GM13977 (cell line): ENCODE measurements at regions not wholly inside any gene's neighbourhood (a gene's known extent, or its start where the extent isn't known, plus 50 kb on each side); places are given as distances from the start of the nearest gene placed in this dataset.
"Not testable (repeated sequence)": the region's sequence is repeated elsewhere in the genome, so short reads cannot be mapped to it uniquely, and the experiment has no call there.

Experiments
- DNase-seq: peaks from one replicate; pipeline ENCODE4 v3.0.0; 2012; ENCODE audit warnings: low spot score
- CTCF ChIP-seq: IDR thresholded peaks from 2 replicates; pipeline ENCODE4 v1.5.1; 2012; ENCODE audit warnings: mild to moderate bottlenecking, control low read depth; ENCODE audit not compliant: insufficient read depth; ENCODE audit errors: extremely low read depth, missing control alignments
- in situ Hi-C: fragments of 300-500 bp; cut with MboI; formaldehyde crosslinking; loops from one replicate; pipeline ENCODE4 v1.12.0; 2022; ENCODE audit warnings: low sequenced_read_pairs, low pct_unique_long_range_greater_than_20kb, mixed read lengths, inconsistent platforms; ENCODE audit not compliant: unreplicated experiment

GRCh38 chr2:176944998-176945397, 267.6 kb upstream of the HNRNPA3 start:
- DNase-seq, result no peak
- in situ Hi-C loops, result no loop called here

GRCh38 chr2:176947754-176948153, 264.8 kb upstream of the HNRNPA3 start:
- no peak for DNase-seq
- in situ Hi-C loops, result no loop called here
- no peak for TF ChIP-seq CTCF

More at GRCh38 chr2:176944998-176945397, 267.6 kb upstream of the HNRNPA3 start:
- TF ChIP-seq CTCF, result no peak

GRCh38 chr2:176951218-176951617, 261.4 kb upstream of the HNRNPA3 start:
- in situ Hi-C loops, DNase-seq: not testable (repeated sequence)

- no peak for TF ChIP-seq CTCF
- no peak for DNase-seq
- in situ Hi-C loops, result no loop called here
Measured at GRCh38 chr2:176956791-176957190, 255.8 kb upstream of the HNRNPA3 start.

- in situ Hi-C loops, result no loop called here
Measured at GRCh38 chr2:176959614-176960013, 253.0 kb upstream of the HNRNPA3 start.

GRCh38 chr2:176960061-176960460, 252.5 kb upstream of the HNRNPA3 start:
- TF ChIP-seq CTCF, result no peak
- in situ Hi-C loops, result no loop called here
- no peak for DNase-seq

More at GRCh38 chr2:176959614-176960013, 253.0 kb upstream of the HNRNPA3 start:
- DNase-seq, result no peak
- TF ChIP-seq CTCF, result no peak

- in situ Hi-C loops, result no loop called here
- TF ChIP-seq CTCF, result no peak
- no peak for DNase-seq
Measured at GRCh38 chr2:176960736-176961520, 251.7 kb upstream of the HNRNPA3 start.
